ENCODE measurements at regions not wholly inside any gene's neighbourhood (a gene's known extent, or its start where the extent isn't known, plus 50 kb on each side); places are given as distances from the start of the nearest gene placed in this dataset.

DNA sequence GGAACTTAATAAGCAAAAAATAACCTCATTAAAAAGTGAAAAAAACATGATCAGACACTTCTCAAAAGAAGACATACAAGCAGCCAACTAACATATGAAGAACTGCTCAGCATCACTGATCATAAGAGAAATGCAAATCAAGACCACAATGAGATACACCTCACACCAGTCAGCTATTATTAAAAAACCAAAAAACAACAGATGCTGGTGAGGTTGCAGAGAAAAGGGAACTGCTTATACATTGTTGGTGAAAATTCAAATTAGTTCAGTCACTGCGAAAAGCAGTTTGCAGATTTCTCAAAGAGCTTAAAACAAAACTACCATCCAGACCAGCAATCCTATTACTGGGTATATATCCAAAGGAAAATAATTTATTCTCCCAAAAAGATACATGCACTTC is 513.3 kb downstream of the MDFIC start:
- Histone ChIP-seq H3K4me1 (no peaks in the 10 kb centered on the region), H3K9me3 (no peaks in the 10 kb centered on the region), H3K27ac (no peak overlapping the region), H3K4me3 (no peak overlapping the region), H3K27me3 (no peaks in the 10 kb centered on the region), H3K36me3 (no peaks in the 10 kb centered on the region)
- no peak for ATAC-seq
- TF ChIP-seq CTCF (IDR thresholded peaks at IDR 0.05) = no peak
- TF ChIP-seq POLR2A (IDR thresholded peaks at IDR 0.05) = no peak
- no peak for DNase-seq
- intact Hi-C loops (cut with DNase I) = no loop called here
- WGBS, 4 donors = 91 to 100% (median 95%) methylated on average over 1 of the region's 1 CpG

DNA sequence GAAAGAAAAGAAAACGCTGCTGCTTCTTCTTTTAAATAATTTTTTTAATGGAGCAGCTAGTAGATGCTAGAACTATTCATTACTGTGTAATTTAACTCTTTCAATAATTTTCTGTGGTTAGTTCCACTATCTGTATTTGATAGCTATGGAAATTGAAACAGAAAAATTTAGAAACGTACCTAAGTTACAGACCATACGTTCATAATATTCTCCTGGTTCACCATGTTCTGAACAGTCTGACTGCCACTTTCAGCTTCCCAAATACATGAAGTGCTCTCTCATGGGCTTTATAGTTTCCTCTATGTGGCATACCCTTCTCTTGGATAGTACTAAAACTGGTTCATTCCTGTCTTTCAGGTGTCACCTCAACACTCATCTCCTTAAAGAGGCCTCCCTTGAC is 508.0 kb downstream of the MDFIC start:
- H3K27ac ChIP-seq = no peak overlapping the region
- TF ChIP-seq CTCF (IDR thresholded peaks at IDR 0.05) (no peak), POLR2A (IDR thresholded peaks at IDR 0.05) (no peak)
- H3K36me3 ChIP-seq = no peaks in the 10 kb centered on the region
- 83 to 93% (median 91%) methylated on average over 3 of the region's 3 CpGs for WGBS, 4 donors
- no peak for ATAC-seq
- no peaks in the 10 kb centered on the region for H3K4me1 ChIP-seq
- no peak for DNase-seq
- no peaks in the 10 kb centered on the region for H3K27me3 ChIP-seq
- intact Hi-C loops (cut with DNase I) = no loop called here
- H3K4me3 ChIP-seq = no peak overlapping the region
- H3K9me3 ChIP-seq = no peaks in the 10 kb centered on the region

DNA sequence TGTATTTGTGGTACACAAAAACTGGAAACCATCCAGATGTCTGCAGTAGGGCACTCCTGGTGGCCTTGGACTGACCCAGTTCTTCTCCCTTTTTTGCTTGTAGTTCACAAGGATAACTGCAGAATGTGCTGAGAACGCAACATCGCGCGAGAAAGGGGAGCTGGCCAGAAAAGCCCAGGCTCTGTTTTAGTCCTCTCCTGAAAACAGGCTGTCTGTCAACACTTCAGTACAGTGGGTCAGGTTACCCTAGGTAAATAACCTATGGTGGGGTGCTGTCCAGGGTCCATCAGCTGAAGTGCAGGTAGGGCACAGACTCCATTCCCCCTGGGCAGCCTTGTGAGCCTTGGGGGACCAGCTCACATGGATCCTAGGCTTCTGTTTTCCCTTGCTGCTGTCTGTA is 495.8 kb downstream of the MDFIC start:
- H3K27me3 ChIP-seq = no peaks in the 10 kb centered on the region
- H3K9me3 ChIP-seq = no peaks in the 10 kb centered on the region
- WGBS, 4 donors = 58 to 87% (median 65%) methylated on average over 4 of the region's 4 CpGs
- H3K4me3 ChIP-seq = no peak overlapping the region
- no peaks in the 10 kb centered on the region for H3K36me3 ChIP-seq
- TF ChIP-seq POLR2A (IDR thresholded peaks at IDR 0.05) = no peak
- no peak for TF ChIP-seq CTCF (IDR thresholded peaks at IDR 0.05)
- no peaks in the 10 kb centered on the region for H3K4me1 ChIP-seq
- no peak overlapping the region for H3K27ac ChIP-seq
- DNase-seq (no peak), ATAC-seq (no peak)
- intact Hi-C loops (cut with DNase I) = no loop called here

GRCh38 chr7:115410972-115411686 is 489.2 kb downstream of the MDFIC start:
- no peaks in the 10 kb centered on the region for H3K27me3 ChIP-seq
- peak overlapping the region in 1 of 12 donors; percentile 28 for H3K27ac ChIP-seq
- H3K4me3 ChIP-seq = no peak overlapping the region
- no peaks in the 10 kb centered on the region for H3K36me3 ChIP-seq
- intact Hi-C loops (cut with DNase I) = no loop called here
- H3K9me3 ChIP-seq = no peaks in the 10 kb centered on the region
- TF ChIP-seq CTCF (IDR thresholded peaks at IDR 0.05) (no peak), POLR2A (IDR thresholded peaks at IDR 0.05) (no peak)
- no peaks in the 10 kb centered on the region for H3K4me1 ChIP-seq
- ATAC-seq (no peak), DNase-seq (no peak)
- 87 to 93% (median 92%) methylated on average over 3 of the region's 3 CpGs for WGBS, 4 donors

Data from heart left ventricle (tissue), 16 donors.